Activated CD4-positive, alpha-beta T cell treated with anti-CD3 and anti-CD28 coated beads, Interleukin-2, amount 10 ng/mL, durations not matched to agents 7 days and 5 days (primary cell): ENCODE measurements at regions not wholly inside any gene's neighbourhood (a gene's known extent, or its start where the extent isn't known, plus 50 kb on each side); places are given as distances from the start of the nearest gene placed in this dataset.
A peak's percentile ranks its signal among the peaks of the same experiment; 100 is the strongest.

Experiments
- CTCF ChIA-PET: fragments of 350-600 bp; sonication (Branson Sonifier 250); formaldehyde crosslinking; loops from one replicate; lab custom pipeline; 2021; ENCODE audit warnings: antibody characterized with exemption; lab: Charles Lee
- POLR2A ChIA-PET: fragments of 350-600 bp; sonication (Branson Sonifier 250); formaldehyde crosslinking; loops from one replicate; lab custom pipeline; 2021; ENCODE audit warnings: antibody characterized with exemption; lab: Charles Lee
- DNase-seq: peaks from one replicate; pipeline ENCODE4 v3.0.0-alpha.2; 2020
- H3K27ac Mint-ChIP-seq: one replicate; pipeline ENCODE4 v1.8.0; 2021; ENCODE audit warnings: mild to moderate bottlenecking, moderate library complexity, mixed read lengths
- H3K27me3 Mint-ChIP-seq: one replicate; pipeline ENCODE4 v1.8.0; 2021; ENCODE audit warnings: mixed read lengths
- H3K36me3 Mint-ChIP-seq: one replicate; pipeline ENCODE4 v1.8.0; 2021; ENCODE audit warnings: low read depth, mixed read lengths
- H3K4me1 Mint-ChIP-seq: one replicate; pipeline ENCODE4 v1.8.0; 2021; ENCODE audit warnings: mixed read lengths
- H3K4me3 Mint-ChIP-seq: one replicate; pipeline ENCODE4 v1.8.0; 2021; ENCODE audit warnings: mild to moderate bottlenecking, moderate library complexity, mixed read lengths
- H3K9me3 Mint-ChIP-seq: one replicate; pipeline ENCODE4 v1.8.0; 2021; ENCODE audit warnings: mixed read lengths

DNA sequence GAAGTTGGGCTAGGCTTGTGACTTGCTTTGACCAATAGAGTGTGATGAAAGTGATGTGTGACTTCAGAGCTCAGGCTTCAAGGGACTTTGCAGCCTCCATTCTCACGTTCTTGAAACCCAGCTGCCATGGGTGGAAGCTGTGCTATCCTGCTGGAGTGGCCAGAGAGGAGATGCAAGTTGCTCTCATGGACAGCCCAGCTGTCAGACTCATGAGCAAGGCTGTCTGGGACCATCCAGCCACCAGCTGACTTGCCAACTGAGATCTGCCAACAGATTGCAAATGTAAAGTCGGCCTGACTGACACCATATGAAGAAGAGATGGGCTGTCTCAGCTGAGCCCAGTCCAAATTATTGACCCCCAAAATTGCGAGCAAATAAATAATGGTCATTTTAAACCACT, 226.4 kb upstream of the CXCR4 start:
- no peak overlapping the region for H3K4me3 Mint-ChIP-seq
- no peaks in the 10 kb centered on the region for H3K9me3 Mint-ChIP-seq
- no peaks in the 10 kb centered on the region for H3K4me1 Mint-ChIP-seq
- ChIA-PET POLR2A (no interaction called here), CTCF (interaction anchor here (0.7 kb wide), 1 partner anchor 17 kb away, joined by 3 read pairs; no protein-coding TSS in a partner anchor)
- H3K27ac Mint-ChIP-seq: no peak overlapping the region
- no peaks in the 10 kb centered on the region for H3K27me3 Mint-ChIP-seq
- DNase-seq: no peak
- H3K36me3 Mint-ChIP-seq: no peaks in the 10 kb centered on the region

DNA sequence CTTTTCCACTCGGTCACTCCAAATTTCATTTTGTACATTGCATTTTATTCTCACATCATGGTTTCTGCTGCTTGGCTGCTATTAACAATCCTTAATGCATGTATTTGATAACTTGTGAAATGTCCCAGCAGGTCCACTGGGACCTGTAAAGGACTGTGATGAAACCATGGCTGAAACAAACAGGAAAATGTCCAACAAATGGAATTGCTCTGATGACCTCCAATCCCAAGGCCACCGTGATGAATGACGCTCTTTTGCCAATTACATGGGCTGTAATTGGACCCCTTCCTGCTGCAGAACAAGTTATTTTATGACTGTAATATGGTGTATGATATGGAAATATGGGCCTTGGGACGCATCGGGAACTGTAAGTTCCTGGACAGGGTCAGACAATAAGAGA, 224.2 kb upstream of the CXCR4 start:
- ChIA-PET CTCF (interaction anchor here (0.7 to 1.6 kb wide), 5 partner anchors 12 to 79 kb away, joined by 3 to 6 read pairs (median 4); no protein-coding TSS in a partner anchor), POLR2A (no interaction called here)
- peaks cover 4% of the 10 kb centered on the region for H3K9me3 Mint-ChIP-seq
- no peaks in the 10 kb centered on the region for H3K36me3 Mint-ChIP-seq
- no peak for DNase-seq
- H3K27ac Mint-ChIP-seq: no peak overlapping the region
- H3K4me1 Mint-ChIP-seq: no peaks in the 10 kb centered on the region
- no peaks in the 10 kb centered on the region for H3K27me3 Mint-ChIP-seq
- no peak overlapping the region for H3K4me3 Mint-ChIP-seq

DNA sequence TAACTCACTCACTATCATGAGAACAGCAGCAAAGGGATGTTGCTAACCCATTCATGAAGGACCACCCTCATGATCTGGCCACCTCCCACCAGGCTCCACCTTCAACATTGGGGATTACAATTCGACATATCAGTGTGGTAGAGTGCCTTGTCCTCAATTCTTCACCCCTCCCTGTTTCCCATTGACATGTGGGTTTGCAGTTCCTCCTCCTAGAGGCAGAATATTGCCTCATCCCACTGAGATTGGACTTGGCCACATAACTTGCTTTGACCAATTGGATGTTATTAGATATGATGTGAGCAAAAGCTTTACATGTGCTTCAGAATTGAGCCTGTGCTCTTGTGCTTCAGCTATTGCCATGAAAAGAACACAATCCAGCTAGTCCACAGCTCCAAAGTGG, 217.0 kb upstream of the CXCR4 start:
- Mint-ChIP-seq H3K4me1 (peaks cover 3% of the 10 kb centered on the region), H3K9me3 (peaks cover 15% of the 10 kb centered on the region), H3K4me3 (no peak overlapping the region), H3K27me3 (peaks cover 5% of the 10 kb centered on the region), H3K27ac (no peak overlapping the region), H3K36me3 (peaks cover 2% of the 10 kb centered on the region)
- CTCF ChIA-PET: no interaction called here
- DNase-seq: no peak
- POLR2A ChIA-PET: no interaction called here

DNA sequence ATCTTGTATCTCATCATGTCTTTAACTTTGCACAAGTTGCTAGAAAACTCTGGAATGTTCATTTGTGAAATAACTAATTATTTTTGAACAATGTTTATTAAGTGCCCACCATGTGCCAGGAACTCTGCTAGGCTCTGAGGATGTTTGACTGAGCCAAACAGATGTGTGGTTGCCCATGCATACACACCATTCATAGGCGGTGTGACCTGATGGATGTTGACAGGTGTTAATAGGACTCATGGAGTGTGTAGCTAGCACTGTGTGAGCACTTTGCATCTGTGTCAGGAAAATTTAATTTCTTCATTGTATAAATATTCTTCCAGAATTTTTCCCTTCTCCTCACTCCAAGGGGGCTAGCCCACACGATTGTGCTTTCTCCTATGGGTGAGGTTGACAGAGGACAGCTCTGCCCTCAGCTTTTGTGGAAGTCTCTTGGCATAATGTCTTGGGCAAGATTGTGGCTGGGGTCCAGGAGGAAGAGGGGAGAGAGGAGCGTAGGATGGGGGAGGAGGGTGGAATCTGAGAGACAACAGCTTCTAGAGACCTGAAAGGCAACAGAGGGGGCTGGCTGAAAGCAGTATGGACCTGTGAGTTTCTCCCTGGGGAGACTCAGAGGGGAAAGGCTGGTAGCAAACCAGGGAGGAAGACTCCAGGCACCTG, 214.6 kb upstream of the CXCR4 start:
- no peak for DNase-seq
- Mint-ChIP-seq H3K4me3 (no peak overlapping the region), H3K27ac (peak overlapping the region; percentile 52), H3K36me3 (peaks cover 5% of the 10 kb centered on the region), H3K9me3 (peaks cover 11% of the 10 kb centered on the region), H3K4me1 (peaks cover 14% of the 10 kb centered on the region), H3K27me3 (peaks cover 5% of the 10 kb centered on the region)
- POLR2A ChIA-PET: no interaction called here
- CTCF ChIA-PET: no interaction called here

DNA sequence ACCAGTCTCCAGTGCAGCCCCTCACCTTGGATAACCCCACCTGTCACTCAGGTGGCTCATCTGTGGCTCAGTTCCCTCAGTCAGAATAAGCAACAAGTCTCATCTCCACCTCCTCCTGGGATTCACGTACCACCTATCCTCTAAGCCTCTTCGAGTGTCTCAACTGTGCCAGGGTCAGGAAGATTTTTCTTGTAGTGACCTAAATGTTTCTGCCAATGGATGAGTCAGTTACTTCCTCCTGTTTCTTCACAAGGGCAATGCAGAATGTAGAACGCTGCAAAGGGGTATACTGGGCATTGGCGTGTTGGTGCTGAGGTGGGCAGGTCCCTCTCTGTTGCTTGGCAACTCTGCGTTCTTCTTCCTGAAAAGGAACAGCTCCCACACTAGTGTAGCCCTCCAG, 213.3 kb upstream of the CXCR4 start:
- Mint-ChIP-seq H3K4me3 (no peak overlapping the region), H3K27ac (no peak overlapping the region), H3K27me3 (peaks cover 5% of the 10 kb centered on the region), H3K9me3 (peaks cover 11% of the 10 kb centered on the region), H3K36me3 (peaks cover 5% of the 10 kb centered on the region), H3K4me1 (peaks cover 27% of the 10 kb centered on the region)
- POLR2A ChIA-PET: no interaction called here
- DNase-seq: no peak
- CTCF ChIA-PET: no interaction called here

DNA sequence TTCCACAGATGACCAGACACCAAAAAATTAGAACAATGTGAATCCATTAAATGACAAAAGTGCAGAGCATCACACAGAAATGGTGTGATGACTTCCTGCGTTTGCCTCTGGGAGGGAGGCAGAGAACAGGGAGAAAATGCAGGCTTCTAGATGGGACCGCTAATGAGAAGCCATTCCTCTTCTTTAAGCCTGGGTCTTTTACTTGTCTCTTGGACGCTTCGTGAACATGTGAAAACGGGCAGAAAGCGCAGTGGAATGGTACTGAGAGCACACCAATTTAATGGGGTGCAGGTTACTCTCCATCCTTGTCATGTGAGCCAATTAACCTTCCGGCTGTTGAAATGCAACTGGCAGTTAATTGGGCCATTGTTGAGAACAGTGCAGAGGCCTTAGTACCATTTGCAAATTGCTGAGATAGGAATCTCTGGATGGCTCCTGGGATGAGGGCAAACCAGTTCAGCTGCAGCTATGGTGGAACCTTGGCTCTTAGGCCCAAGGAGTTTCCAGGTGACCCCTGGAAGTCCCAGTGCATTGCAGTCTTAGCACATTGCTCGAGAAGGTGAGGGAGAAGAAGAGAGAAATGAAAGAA, 210.4 kb upstream of the CXCR4 start:
- H3K27me3 Mint-ChIP-seq: peaks cover 5% of the 10 kb centered on the region
- H3K4me3 Mint-ChIP-seq: no peak overlapping the region
- POLR2A ChIA-PET: no interaction called here
- H3K9me3 Mint-ChIP-seq: peaks cover 18% of the 10 kb centered on the region
- no peak for DNase-seq
- CTCF ChIA-PET: interaction anchor here (1.0 to 1.7 kb wide), 2 partner anchors 9 to 51 kb away, joined by 3 to 7 read pairs; no protein-coding TSS in a partner anchor
- peak overlapping the region; percentile 92 for H3K27ac Mint-ChIP-seq
- peaks cover 48% of the 10 kb centered on the region for H3K4me1 Mint-ChIP-seq
- peaks cover 13% of the 10 kb centered on the region for H3K36me3 Mint-ChIP-seq

DNA sequence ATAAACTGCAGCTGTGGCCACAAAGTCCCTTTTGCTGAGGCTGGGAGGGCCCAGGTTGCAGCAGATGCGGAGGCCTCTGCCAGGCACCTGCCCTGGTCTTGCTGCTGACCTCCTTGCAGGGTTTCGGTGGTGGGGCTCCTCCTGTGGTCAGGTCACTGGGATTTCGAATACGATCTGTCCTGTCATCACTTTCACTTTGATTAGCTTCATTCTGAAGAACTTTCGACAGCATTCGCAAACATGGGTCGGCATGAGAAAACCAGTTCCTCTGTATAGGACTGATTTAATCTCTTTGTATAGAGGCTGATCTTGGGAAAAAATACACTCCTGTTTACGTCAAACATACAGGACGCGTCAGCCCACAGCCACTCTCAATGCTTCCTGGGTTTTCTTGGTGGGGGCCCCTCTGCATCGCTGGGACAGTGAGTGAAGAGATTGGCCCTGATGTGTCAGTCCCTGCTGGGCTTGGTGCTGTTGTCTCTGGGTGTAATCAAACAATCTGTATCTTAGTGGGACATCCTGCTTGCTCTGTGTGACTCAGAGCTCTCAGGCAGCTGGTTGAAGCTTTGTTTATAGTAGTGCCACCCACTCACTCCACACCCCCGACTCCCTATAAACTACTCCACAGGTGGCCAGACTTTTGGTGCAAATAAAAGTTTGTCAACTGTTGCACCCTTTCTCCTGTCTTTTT, 209.4 kb upstream of the CXCR4 start:
- peaks cover 57% of the 10 kb centered on the region for H3K4me1 Mint-ChIP-seq
- POLR2A ChIA-PET: interaction anchor here (0.5 kb wide), 1 partner anchor 293 kb away, joined by 3 read pairs; no protein-coding TSS in a partner anchor
- H3K4me3 Mint-ChIP-seq: peak overlapping the region; percentile 50

DNA sequence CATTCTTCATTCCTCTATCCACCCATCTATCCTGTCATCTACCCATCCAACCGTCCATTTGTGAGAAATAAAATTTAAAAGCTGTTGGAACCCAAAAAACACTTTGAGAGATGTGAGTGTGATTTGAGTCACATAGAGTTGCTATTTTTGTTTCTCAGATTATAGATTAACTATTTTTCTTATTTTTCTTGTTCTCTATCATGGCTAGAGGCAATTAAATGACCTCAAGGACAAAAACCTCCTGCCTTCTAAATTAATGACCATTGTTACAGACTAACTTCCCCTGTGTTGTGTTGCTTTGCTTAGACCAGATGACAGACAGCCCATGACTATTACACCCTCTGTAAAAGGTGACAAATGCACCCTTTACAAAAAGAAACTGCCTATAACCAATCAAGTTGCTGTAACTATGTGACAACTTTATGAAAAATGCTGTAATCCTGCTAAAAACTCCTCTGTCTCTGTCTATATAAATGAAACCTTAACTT, 207.9 kb upstream of the CXCR4 start:
- H3K27ac Mint-ChIP-seq: peak overlapping the region; percentile 51
- POLR2A ChIA-PET: no interaction called here
- no peak overlapping the region for H3K4me3 Mint-ChIP-seq
- DNase-seq: no peak
- no peaks in the 10 kb centered on the region for H3K27me3 Mint-ChIP-seq
- H3K9me3 Mint-ChIP-seq: peaks cover 7% of the 10 kb centered on the region
- peaks cover 10% of the 10 kb centered on the region for H3K36me3 Mint-ChIP-seq
- peaks cover 62% of the 10 kb centered on the region for H3K4me1 Mint-ChIP-seq
- CTCF ChIA-PET: interaction anchor here (1.5 kb wide), 1 partner anchor 15 kb away, joined by 4 read pairs; no protein-coding TSS in a partner anchor

More for the DNA sequence above, 209.4 kb upstream of the CXCR4 start:
- peaks cover 15% of the 10 kb centered on the region for H3K9me3 Mint-ChIP-seq
- peak; percentile 75 for DNase-seq
- CTCF ChIA-PET: interaction anchor here (0.5 to 1.7 kb wide), 9 partner anchors 8 to 312 kb away, joined by 3 to 7 read pairs (median 3); no protein-coding TSS in a partner anchor
- H3K27me3 Mint-ChIP-seq: peaks cover 3% of the 10 kb centered on the region
- H3K36me3 Mint-ChIP-seq: peaks cover 13% of the 10 kb centered on the region
- peak overlapping the region; percentile 92 for H3K27ac Mint-ChIP-seq

DNA sequence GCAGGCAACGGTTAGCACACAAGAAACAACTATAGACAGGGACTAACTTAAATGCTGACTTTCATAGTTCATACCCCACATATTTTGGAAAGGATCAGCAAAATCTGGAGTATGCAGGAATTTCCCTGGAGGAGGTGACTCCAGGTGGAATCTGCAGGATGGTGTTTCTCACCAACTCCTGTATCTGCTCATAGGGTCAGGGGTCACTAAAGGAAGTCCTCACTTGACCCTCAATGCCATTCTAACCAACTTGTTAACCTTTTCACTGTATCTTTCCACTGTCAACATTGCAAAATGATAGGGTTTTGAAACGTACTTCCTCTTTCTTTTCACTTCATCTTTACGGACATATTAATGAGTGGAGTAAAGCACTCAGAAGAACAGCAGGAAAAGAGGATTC, 207.0 kb upstream of the CXCR4 start:
- no peak for DNase-seq
- Mint-ChIP-seq H3K36me3 (peaks cover 10% of the 10 kb centered on the region), H3K27ac (no peak overlapping the region), H3K27me3 (no peaks in the 10 kb centered on the region), H3K4me1 (peaks cover 68% of the 10 kb centered on the region), H3K4me3 (no peak overlapping the region), H3K9me3 (peaks cover 7% of the 10 kb centered on the region)
- POLR2A ChIA-PET: no interaction called here
- CTCF ChIA-PET: interaction anchor here (1.5 kb wide), 1 partner anchor 9 kb away, joined by 5 read pairs; no protein-coding TSS in a partner anchor

DNA sequence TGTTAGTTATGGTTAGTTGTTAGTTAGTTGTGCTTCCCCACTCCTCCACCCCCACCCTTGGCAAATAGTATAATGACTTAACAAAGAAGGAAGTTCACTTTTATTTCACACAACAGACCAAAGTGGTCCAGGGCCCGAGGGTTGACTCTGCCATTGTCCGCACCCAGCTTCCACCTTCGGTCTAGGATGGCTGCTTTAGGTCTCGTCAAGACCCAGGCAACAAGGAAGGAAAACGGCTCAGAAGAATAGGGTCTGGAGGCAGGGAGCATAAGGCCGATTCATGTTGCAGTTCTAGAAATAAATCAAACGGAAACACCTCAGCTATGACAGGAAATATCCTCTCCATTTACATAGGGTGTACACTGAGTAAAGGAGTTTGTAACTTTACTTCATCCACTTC, 206.0 kb upstream of the CXCR4 start:
- peak overlapping the region; percentile 24 for H3K4me3 Mint-ChIP-seq
- POLR2A ChIA-PET: no interaction called here
- H3K27ac Mint-ChIP-seq: peak overlapping the region; percentile 80
- CTCF ChIA-PET: interaction anchor here (1.5 kb wide), 1 partner anchor 10 kb away, joined by 5 read pairs; no protein-coding TSS in a partner anchor
- peaks cover 77% of the 10 kb centered on the region for H3K4me1 Mint-ChIP-seq
- peaks cover 10% of the 10 kb centered on the region for H3K36me3 Mint-ChIP-seq
- H3K27me3 Mint-ChIP-seq: no peaks in the 10 kb centered on the region
- DNase-seq: no peak
- peaks cover 7% of the 10 kb centered on the region for H3K9me3 Mint-ChIP-seq

DNA sequence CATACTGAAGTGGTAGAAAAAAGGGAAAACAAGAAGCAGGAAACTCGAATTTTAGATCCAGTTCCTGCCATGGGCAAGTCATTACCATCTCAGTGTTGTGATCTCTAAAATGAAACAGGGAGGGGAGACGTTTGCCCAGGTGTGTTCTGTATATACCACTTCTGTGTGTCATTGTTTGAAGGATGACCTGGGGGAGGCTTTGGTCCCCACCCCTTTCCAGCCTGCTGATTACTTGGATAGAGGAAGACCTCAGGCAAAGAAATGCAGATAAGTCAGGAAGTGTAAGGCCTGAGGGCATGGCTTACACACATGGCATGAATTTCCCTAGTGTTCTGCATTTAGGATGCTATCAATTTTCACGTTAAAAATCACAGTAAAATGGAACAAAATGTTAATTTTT, 205.2 kb upstream of the CXCR4 start:
- ChIA-PET CTCF (interaction anchor here (0.6 to 1.6 kb wide), 3 partner anchors 11 to 203 kb away, joined by 3 to 6 read pairs (median 4); no protein-coding TSS in a partner anchor), POLR2A (no interaction called here)
- no peak overlapping the region for H3K4me3 Mint-ChIP-seq
- peaks cover 72% of the 10 kb centered on the region for H3K4me1 Mint-ChIP-seq
- H3K27ac Mint-ChIP-seq: no peak overlapping the region
- peaks cover 7% of the 10 kb centered on the region for H3K9me3 Mint-ChIP-seq
- no peak for DNase-seq
- H3K27me3 Mint-ChIP-seq: no peaks in the 10 kb centered on the region
- H3K36me3 Mint-ChIP-seq: peaks cover 8% of the 10 kb centered on the region

DNA sequence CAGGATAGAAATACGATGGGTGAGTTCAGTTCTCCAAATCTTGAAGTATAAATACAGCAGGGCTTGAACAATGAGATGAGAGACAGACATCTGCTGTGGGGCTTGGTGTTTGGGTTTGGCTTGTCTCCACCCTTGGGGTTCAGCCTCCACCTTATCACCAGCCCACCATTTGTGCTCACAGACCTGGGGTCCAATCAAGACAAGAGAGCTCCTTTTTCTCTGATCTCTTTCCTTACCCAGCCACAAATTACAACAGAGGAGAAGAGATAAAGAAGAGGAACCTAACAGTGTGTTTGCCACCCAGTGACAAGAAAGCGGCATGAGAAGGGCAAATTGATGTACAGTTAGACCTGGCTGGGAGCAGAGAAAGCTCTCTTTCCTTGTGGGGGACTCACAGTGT, 204.5 kb upstream of the CXCR4 start:
- POLR2A ChIA-PET: no interaction called here
- no peak for DNase-seq
- CTCF ChIA-PET: interaction anchor here (0.5 to 1.6 kb wide), 7 partner anchors 9 to 203 kb away, joined by 3 to 6 read pairs (median 3); no protein-coding TSS in a partner anchor
- Mint-ChIP-seq H3K36me3 (peaks cover 8% of the 10 kb centered on the region), H3K4me1 (peaks cover 64% of the 10 kb centered on the region), H3K4me3 (no peak overlapping the region), H3K27me3 (no peaks in the 10 kb centered on the region), H3K9me3 (peaks cover 7% of the 10 kb centered on the region), H3K27ac (peak overlapping the region; percentile 23)
